Stimulated activated CD4-positive, alpha-beta T cell treated with anti-CD3 and anti-CD28 coated beads, Interleukin-4, amount 100 ng/mL, for 1 hour (primary cell): ENCODE measurements at regions not wholly inside any gene's neighbourhood (a gene's known extent, or its start where the extent isn't known, plus 50 kb on each side); places are given as distances from the start of the nearest gene placed in this dataset.

Source experiments
- DNase-seq: peaks from one replicate; pipeline ENCODE4 v3.0.0-alpha.2; 2020

DNA sequence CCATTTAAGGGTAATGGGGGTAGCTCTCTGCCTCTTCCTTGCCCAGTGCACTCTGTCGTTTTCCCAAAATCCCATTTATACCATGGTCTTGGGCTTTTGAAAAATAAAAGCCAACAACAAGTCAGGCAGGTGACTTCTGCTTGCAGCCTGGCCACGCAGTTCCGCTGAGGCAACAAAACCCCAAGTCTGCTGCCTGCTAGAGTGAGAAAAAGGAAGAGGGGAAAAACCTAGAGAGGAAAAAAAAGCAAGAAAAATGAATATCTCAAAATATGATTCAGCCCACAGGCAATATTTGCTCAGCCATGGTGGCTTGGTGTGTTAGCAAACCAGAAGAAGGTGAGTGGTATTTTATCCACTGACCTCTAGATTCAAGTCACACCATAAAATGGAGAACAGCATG lies 148.2 kb upstream of the FSTL4 start:
- no peak for DNase-seq

- no peak for DNase-seq
These were observed 146.3 kb upstream of the FSTL4 start for GRCh38 chr5:133758641-133759040.

DNA sequence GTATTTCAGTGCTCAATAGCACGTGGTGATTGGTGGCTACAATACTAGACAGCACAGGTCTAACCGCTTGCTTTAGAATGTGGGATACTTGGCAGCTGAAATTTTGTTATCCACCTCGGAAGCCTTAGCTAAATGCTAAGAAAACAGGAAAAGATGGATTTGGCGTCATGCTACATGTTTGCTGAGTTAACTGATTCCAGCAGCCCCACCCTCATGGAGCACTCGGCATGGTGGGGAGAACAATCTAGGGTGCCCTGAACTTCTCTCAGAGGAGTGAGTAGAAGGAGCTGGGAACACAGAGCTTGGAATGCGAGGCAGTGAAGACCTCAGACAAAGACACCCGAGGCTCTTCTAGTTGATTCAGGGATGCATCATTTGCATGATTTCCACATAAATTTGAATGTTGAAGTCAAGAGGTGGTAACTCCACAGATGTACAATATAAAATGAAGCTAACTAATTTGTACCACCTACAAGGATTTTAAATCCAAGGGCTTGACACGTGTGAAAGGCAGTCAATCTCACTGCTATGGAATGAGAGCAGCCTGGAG lies 145.1 kb upstream of the FSTL4 start:
- DNase-seq: no peak

DNA sequence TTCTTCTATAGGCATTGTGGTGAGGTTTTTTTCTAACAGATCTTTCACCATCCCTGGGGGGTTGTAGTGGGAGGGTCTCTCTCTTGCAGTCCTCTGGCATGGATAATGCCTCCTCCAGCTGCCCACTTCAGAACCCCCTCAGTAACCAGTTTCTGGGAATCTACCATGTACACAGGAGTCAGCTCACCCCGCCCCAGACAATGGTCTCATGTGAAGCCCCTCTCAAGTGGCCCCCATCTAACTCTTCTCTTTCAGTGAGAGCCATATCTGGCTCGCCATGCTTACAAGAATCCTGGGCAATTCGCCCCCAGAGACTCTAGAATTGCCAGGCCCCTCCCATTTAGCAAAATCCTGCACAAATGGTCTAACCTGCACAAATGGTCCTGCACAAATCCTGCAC lies 144.4 kb upstream of the FSTL4 start:
- DNase-seq: no peak

- DNase-seq: no peak
These were observed 143.7 kb upstream of the FSTL4 start for GRCh38 chr5:133756036-133756435.

- DNase-seq: peak; percentile 12
These were observed 142.3 kb upstream of the FSTL4 start for GRCh38 chr5:133754575-133755169.

GRCh38 chr5:133753856-133754255 lies 141.5 kb upstream of the FSTL4 start:
- no peak for DNase-seq

DNA sequence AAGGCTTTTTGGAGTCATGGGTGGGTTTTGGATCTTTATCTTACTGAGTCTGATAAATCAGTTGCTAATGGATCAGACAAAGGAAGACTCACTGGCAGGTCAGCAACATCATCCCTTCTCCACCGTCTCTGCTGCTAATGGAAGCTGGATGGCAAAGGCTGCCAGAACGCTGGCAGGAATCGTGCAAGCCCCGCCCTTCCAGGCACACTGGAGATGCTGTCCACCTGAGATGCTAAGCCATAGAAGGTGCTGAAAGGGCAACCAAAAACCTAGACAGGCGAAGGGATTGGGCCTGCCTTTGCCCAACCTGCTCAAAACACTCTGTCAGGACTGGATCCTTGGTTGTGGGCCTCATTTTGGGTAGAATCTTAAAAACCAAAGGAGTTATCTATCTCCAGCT lies 139.5 kb upstream of the FSTL4 start:
- no peak for DNase-seq

- DNase-seq: no peak
These were observed 139.1 kb upstream of the FSTL4 start for GRCh38 chr5:133751421-133751820.

GRCh38 chr5:133750856-133751255 lies 138.5 kb upstream of the FSTL4 start:
- DNase-seq: no peak

DNA sequence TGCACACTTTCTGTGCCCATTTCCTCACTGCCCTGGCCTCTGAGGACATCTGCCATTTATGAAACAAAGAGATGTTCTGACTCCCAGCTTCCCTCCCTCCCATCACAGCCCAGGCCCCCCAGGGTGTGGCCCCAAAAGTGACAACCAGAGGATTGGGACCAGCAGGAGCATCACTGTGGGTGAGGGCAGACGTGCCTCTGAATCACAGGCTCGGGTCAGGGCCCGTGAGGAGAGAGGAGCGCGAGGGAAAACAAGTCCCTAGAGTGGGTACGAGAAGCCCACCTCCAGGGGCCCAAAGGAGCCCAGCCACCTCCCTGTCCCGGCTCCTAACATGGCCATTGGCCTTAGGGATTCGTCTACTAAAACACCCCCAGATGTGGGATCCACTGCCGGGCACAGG lies 138.0 kb upstream of the FSTL4 start:
- no peak for DNase-seq

DNA sequence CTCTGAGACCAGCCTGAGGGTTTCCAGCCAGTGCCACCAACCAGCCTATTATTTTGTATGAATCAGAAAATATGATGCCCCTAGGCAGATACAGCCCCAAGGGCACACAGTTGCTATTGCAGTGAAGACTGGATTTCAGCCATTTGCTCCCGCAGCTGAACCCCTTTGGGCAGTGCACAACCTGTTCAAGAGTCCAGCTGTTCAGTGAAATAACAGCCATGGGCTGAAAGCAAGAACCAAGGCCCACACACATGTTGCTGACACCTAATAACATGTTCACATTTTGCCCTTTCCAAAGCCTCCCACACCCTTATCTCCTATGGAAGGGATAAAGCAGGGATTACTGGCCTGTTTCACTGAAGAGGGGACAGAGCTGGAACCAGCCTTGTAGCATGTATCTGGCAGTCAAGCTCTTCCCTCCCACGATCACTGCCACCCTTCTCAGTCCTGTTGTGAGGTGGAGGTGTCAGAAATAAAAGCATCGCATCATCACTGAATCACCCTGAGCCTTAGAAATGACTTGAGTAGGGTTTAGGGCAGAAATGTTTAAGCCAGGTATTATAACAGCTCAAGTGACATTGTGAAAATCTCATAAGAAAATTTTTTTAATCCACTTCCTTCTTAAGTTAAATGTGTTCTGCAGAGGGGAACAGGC lies 137.1 kb upstream of the FSTL4 start:
- DNase-seq: no peak

GRCh38 chr5:133746834-133747233 lies 134.5 kb upstream of the FSTL4 start:
- peak; percentile 15 for DNase-seq

DNA sequence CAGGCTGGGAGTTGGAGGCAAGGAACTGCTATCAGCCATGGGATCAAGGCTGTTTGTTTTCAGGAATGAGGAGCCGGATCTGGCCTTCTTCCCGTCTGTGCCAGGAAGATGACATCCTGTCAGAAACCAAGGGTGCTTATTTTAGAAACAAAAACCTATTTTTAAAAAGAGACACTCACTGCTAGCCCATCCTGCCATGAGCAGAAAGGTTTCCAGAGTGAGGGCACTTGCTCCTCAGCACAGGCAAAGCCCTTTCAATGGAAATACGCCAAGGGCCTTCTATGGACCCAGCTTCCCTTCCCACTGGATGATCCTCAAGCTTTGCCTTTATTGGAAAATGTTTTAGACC lies 132.6 kb upstream of the FSTL4 start:
- DNase-seq: no peak

DNA sequence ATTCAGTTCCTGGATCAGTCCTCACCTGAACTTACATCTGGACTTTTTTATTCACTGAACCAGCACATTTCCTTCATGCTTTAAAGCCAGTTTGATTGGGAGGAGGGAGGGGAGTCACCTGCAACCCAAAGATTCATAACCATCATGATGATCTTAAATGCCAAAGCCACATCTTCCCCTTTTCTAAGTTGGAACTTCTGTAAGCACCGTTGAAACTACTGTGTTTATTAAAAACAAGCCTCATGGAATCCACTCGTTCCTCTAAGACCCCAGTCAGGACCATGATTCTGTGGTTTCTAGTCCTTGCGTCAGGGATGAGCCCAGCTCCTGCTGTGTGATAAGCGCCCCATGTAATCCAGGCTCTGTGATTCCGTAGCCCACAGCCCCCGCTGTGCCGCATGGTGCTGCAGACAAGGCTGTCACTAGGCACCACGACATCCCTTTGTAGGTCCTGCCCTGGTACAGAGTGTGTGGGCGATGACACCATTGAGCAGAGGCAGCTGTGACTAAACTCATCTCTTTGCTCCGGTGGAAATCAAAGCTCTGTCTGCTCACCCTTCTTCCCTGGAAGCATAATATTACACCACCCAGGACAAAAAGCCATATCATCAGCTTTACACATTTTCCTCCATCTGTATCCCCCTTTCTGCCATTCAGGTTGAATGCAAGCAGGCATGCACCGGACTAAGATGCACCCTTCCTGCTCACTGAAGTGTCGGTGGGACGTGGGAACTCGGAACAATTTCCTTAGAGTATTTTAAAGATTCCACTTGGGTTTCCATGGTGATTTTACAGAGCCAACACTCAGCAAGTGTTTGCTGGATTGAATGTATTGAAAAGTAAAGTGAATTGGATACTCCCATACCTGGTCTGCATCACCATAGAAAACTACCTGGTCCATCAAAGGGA lies 132.0 kb upstream of the FSTL4 start:
- no peak for DNase-seq

- no peak for DNase-seq
These were observed 130.2 kb upstream of the FSTL4 start for GRCh38 chr5:133742431-133742988.

DNA sequence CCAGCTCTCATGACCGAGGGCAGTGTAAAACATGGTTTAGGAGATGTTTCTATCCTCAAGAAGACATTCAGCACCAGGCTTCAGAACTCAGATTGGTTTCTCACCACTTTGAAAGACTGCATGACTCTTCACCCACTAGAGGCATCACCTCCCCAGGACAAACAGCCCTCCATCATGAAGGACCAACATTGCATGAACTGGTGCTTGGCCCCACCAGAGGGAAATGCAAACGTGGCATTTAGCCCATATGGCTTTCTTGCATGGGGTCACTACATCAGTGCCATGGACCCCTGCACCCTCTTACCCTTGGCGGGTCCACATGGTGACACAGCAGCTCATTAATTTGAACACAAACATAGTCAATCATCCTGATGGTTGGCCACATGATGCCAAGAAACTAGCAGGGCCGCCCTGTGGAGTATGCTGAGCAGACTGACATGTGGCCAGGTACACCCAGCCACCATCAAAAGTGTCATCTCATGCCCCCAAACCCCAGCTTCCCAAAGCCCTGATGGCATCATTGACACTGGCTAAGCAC lies 129.5 kb upstream of the FSTL4 start:
- DNase-seq: no peak

DNA sequence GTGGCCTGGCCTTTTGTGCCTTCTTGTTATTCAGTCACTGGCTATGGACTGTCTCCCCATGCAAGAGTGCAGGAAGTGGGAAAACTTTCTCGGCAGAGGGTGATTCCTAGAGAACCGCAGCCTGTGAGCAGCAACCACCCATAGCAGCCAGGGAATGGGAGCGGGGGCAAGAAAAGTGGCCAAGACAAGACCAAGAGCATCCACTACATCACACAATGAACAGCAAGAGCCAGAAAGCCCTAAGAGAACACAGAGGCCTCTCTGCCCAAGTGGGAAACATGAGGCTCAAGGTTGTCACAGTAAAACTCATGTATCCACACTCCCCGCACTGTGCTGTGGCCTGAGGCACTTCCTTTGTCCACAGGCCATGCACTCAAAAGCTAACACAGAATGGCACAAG lies 129.1 kb upstream of the FSTL4 start:
- no peak for DNase-seq

DNA sequence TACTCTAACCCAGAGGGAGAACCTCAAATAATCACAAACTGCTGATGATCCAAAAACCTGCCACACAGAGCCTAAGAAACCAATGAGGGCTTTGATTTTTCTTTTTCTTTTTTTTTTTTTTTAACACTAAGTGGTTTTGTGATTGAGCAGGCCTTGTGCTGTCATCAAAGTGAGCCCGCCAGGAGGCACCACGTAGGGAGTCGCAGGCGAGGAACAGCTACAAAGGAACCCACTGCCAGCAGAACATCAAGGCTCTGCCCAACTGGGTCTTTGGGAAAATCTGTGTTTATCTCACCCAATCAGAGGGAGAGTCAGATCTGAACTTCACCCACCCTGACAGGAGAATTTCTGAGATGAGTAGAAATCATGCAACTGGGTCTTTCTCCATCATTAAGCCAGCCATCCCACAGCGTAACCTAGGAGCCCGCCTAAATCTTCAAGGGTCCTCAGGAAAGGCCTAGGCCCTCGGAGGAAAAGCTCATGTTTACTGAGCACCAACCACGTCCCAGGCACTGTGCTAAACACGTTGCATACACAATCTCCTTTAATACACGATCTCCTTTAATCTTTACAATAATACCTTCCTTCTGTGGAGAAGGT lies 126.9 kb upstream of the FSTL4 start:
- DNase-seq: no peak

DNA sequence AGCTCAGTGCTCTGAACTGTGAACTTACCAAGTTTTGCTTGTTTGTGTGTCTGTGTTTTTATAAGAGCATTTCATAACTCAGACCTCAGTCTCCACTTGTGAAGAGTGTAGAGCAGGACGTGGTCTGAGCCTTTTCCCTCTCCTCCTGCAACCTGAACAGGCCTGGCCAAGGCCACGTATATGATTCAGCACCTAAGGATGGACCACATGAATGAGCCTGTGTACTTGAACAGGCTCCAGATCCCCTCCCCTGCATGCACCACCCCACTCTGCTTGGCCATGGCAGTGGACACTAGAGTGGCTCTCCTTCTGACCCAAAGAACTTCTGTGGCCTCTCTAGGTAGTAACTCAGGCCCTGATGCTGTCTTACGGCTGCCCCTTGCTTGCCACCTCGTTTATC lies 125.9 kb upstream of the FSTL4 start:
- no peak for DNase-seq

GRCh38 chr5:133736512-133736911 lies 124.2 kb upstream of the FSTL4 start:
- no peak for DNase-seq

GRCh38 chr5:133735346-133735745 lies 123.0 kb upstream of the FSTL4 start:
- DNase-seq: no peak

DNA sequence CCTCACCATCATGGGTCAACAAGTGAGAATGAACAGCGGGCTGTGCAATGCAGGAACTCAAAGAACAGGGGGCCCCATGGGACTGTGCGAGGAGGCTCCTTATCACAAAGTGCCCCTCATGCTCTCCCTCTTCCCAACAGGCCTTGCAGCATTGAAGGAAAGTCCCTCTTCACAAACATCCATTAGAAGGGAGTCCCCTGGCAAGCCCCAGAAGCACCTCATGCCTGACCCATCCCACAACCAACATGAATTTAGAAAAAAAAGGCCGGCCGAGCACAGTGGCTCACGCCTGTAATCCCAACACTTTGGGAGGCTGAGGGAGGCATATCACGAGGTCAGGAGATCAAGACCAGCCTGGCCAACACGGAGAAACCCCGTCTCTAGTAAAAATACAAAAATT lies 122.6 kb upstream of the FSTL4 start:
- DNase-seq: no peak
